ENCODE measurements at regions not wholly inside any gene's neighbourhood (a gene's known extent, or its start where the extent isn't known, plus 50 kb on each side); places are given as distances from the start of the nearest gene placed in this dataset.

GRCh38 chr10:124233546-124234138 is 140.2 kb upstream of the CHST15 start:
- no peaks in the 10 kb centered on the region for H3K36me3 Mint-ChIP-seq (ENCODE audit: low read depth)
- H3K9me3 Mint-ChIP-seq = peaks cover 9% of the 10 kb centered on the region
- H3K27ac Mint-ChIP-seq = no peak overlapping the region
- no peaks in the 10 kb centered on the region for H3K27me3 Mint-ChIP-seq
- H3K4me3 Mint-ChIP-seq = no peak overlapping the region
- no peaks in the 10 kb centered on the region for H3K4me1 Mint-ChIP-seq (ENCODE audit: low read depth)
- no peak for DNase-seq

GRCh38 chr10:124232686-124233545 is 139.5 kb upstream of the CHST15 start:
- no peaks in the 10 kb centered on the region for H3K4me1 Mint-ChIP-seq (ENCODE audit: low read depth)
- no peak overlapping the region for H3K4me3 Mint-ChIP-seq
- H3K9me3 Mint-ChIP-seq = peaks cover 9% of the 10 kb centered on the region
- H3K27ac Mint-ChIP-seq = no peak overlapping the region
- H3K36me3 Mint-ChIP-seq (ENCODE audit: low read depth) = no peaks in the 10 kb centered on the region
- DNase-seq = no peak
- H3K27me3 Mint-ChIP-seq = no peaks in the 10 kb centered on the region

GRCh38 chr10:124231168-124232155 is 138.1 kb upstream of the CHST15 start:
- Mint-ChIP-seq H3K27ac (peak overlapping the region; percentile 67), H3K4me1 (ENCODE audit: low read depth) (no peaks in the 10 kb centered on the region), H3K36me3 (ENCODE audit: low read depth) (no peaks in the 10 kb centered on the region), H3K9me3 (peaks cover 23% of the 10 kb centered on the region), H3K27me3 (no peaks in the 10 kb centered on the region), H3K4me3 (no peak overlapping the region)
- DNase-seq = no peak

GRCh38 chr10:124230635-124231167 is 137.3 kb upstream of the CHST15 start:
- DNase-seq = no peak
- H3K4me1 Mint-ChIP-seq (ENCODE audit: low read depth) = no peaks in the 10 kb centered on the region
- H3K27ac Mint-ChIP-seq = peak overlapping the region; percentile 67
- H3K27me3 Mint-ChIP-seq = no peaks in the 10 kb centered on the region
- no peak overlapping the region for H3K4me3 Mint-ChIP-seq
- H3K36me3 Mint-ChIP-seq (ENCODE audit: low read depth) = no peaks in the 10 kb centered on the region
- peaks cover 29% of the 10 kb centered on the region for H3K9me3 Mint-ChIP-seq

GRCh38 chr10:124229989-124230634 is 136.7 kb upstream of the CHST15 start:
- Mint-ChIP-seq H3K36me3 (ENCODE audit: low read depth) (no peaks in the 10 kb centered on the region), H3K9me3 (peaks cover 29% of the 10 kb centered on the region), H3K4me1 (ENCODE audit: low read depth) (no peaks in the 10 kb centered on the region), H3K27me3 (no peaks in the 10 kb centered on the region), H3K27ac (peak overlapping the region; percentile 67), H3K4me3 (no peak overlapping the region)
- no peak for DNase-seq

GRCh38 chr10:124229201-124229988 is 136.0 kb upstream of the CHST15 start:
- DNase-seq = no peak
- Mint-ChIP-seq H3K9me3 (peaks cover 29% of the 10 kb centered on the region), H3K36me3 (ENCODE audit: low read depth) (no peaks in the 10 kb centered on the region), H3K4me3 (no peak overlapping the region), H3K27me3 (no peaks in the 10 kb centered on the region), H3K27ac (no peak overlapping the region), H3K4me1 (ENCODE audit: low read depth) (no peaks in the 10 kb centered on the region)

- Mint-ChIP-seq H3K9me3 (peaks cover 29% of the 10 kb centered on the region), H3K27ac (peak overlapping the region; percentile 29), H3K4me3 (no peak overlapping the region), H3K4me1 (ENCODE audit: low read depth) (no peaks in the 10 kb centered on the region), H3K36me3 (ENCODE audit: low read depth) (no peaks in the 10 kb centered on the region), H3K27me3 (no peaks in the 10 kb centered on the region)
- DNase-seq = no peak
Measured at GRCh38 chr10:124228471-124228870, 135.1 kb upstream of the CHST15 start.

- peaks cover 29% of the 10 kb centered on the region for H3K9me3 Mint-ChIP-seq
- H3K27ac Mint-ChIP-seq = peak overlapping the region; percentile 29
- H3K36me3 Mint-ChIP-seq (ENCODE audit: low read depth) = no peaks in the 10 kb centered on the region
- H3K27me3 Mint-ChIP-seq = no peaks in the 10 kb centered on the region
- DNase-seq = no peak
- H3K4me3 Mint-ChIP-seq = no peak overlapping the region
- no peaks in the 10 kb centered on the region for H3K4me1 Mint-ChIP-seq (ENCODE audit: low read depth)
Measured at GRCh38 chr10:124227988-124228387, 134.6 kb upstream of the CHST15 start.

- DNase-seq = no peak
- H3K27me3 Mint-ChIP-seq = no peaks in the 10 kb centered on the region
- H3K36me3 Mint-ChIP-seq (ENCODE audit: low read depth) = no peaks in the 10 kb centered on the region
- peaks cover 29% of the 10 kb centered on the region for H3K9me3 Mint-ChIP-seq
- peak overlapping the region; percentile 29 for H3K27ac Mint-ChIP-seq
- no peak overlapping the region for H3K4me3 Mint-ChIP-seq
- no peaks in the 10 kb centered on the region for H3K4me1 Mint-ChIP-seq (ENCODE audit: low read depth)
Measured at GRCh38 chr10:124227055-124227975, 133.9 kb upstream of the CHST15 start.

- H3K36me3 Mint-ChIP-seq (ENCODE audit: low read depth) = no peaks in the 10 kb centered on the region
- H3K4me3 Mint-ChIP-seq = no peak overlapping the region
- H3K27ac Mint-ChIP-seq = peak overlapping the region; percentile 61
- no peak for DNase-seq
- H3K4me1 Mint-ChIP-seq (ENCODE audit: low read depth) = no peaks in the 10 kb centered on the region
- H3K9me3 Mint-ChIP-seq = peaks cover 29% of the 10 kb centered on the region
- H3K27me3 Mint-ChIP-seq = peaks cover 4% of the 10 kb centered on the region
Measured at GRCh38 chr10:124226271-124227054, 133.1 kb upstream of the CHST15 start.

GRCh38 chr10:124225467-124226270 is 132.3 kb upstream of the CHST15 start:
- Mint-ChIP-seq H3K4me1 (ENCODE audit: low read depth) (no peaks in the 10 kb centered on the region), H3K27ac (peak overlapping the region; percentile 61), H3K36me3 (ENCODE audit: low read depth) (no peaks in the 10 kb centered on the region), H3K9me3 (peaks cover 29% of the 10 kb centered on the region), H3K4me3 (no peak overlapping the region), H3K27me3 (peaks cover 4% of the 10 kb centered on the region)
- DNase-seq = no peak

Measured in activated T-cell treated with anti-CD3 and anti-CD28 coated beads, Interleukin-2, amount 50 U/mL, for 24 hours (primary cell).